Neuronal stem cell (in vitro differentiated cells): ENCODE measurements at regions not wholly inside any gene's neighbourhood (a gene's known extent, or its start where the extent isn't known, plus 50 kb on each side); places are given as distances from the start of the nearest gene placed in this dataset.

Experiments
- DNase-seq: peaks from one replicate; pipeline ENCODE4 v3.0.0-alpha.2; 2013; ENCODE audit warnings: low spot score
- H2AFZ ChIP-seq: one replicate; pipeline ENCODE4 v1.6.1; 2013; ENCODE audit warnings: mild to moderate bottlenecking, low read length, inconsistent platforms
- H2AK5ac ChIP-seq: 2 replicates; pipeline ENCODE4 v1.6.1; 2013; ENCODE audit warnings: low read depth, mild to moderate bottlenecking, inconsistent platforms, low read length, moderate library complexity, mixed read lengths
- H2BK120ac ChIP-seq: 2 replicates; pipeline ENCODE4 v1.6.1; 2013; ENCODE audit warnings: low read depth, mild to moderate bottlenecking, inconsistent platforms, low read length, moderate library complexity, mixed read lengths
- H2BK12ac ChIP-seq: one replicate; pipeline ENCODE4 v1.6.1; 2013; ENCODE audit warnings: low read length, inconsistent platforms
- H2BK15ac ChIP-seq: 2 replicates; pipeline ENCODE4 v1.6.1; 2013; ENCODE audit warnings: mild to moderate bottlenecking, low read length, inconsistent platforms, mixed read lengths
- H2BK5ac ChIP-seq: one replicate; pipeline ENCODE4 v1.6.1; 2013; ENCODE audit warnings: inconsistent platforms, mild to moderate bottlenecking, low read length, moderate library complexity
- H3K14ac ChIP-seq: one replicate; pipeline ENCODE4 v1.6.1; 2013; ENCODE audit warnings: low read length, inconsistent platforms
- H3K18ac ChIP-seq: 2 replicates; pipeline ENCODE4 v1.6.1; 2013; ENCODE audit warnings: low read length, inconsistent platforms
- H3K23ac ChIP-seq: 2 replicates; pipeline ENCODE4 v1.6.1; 2013; ENCODE audit warnings: low read depth, mild to moderate bottlenecking, mixed read lengths, low read length, inconsistent platforms; ENCODE audit not compliant: poor library complexity
- H3K27ac ChIP-seq: replicated peaks from 3 replicates; pipeline ENCODE4 v1.5.1; 2013; ENCODE audit warnings: low read length, inconsistent platforms
- H3K27me3 ChIP-seq, 3 experiments: 2 replicates each; pipeline ENCODE4 v1.6.1; 2013; ENCODE audit warnings: low read length in 3 of 3, mild to moderate bottlenecking in 2 of 3, inconsistent platforms in 1 of 3, low read depth in 1 of 3, mixed read lengths in 1 of 3, moderate library complexity in 1 of 3; ENCODE audit not compliant: control insufficient read depth in 3 of 3, insufficient read depth in 3 of 3
- H3K36me3 ChIP-seq, 2 donors: replicated peaks in 1 of 2; 2 replicates each; pipeline ENCODE4 v1.6.1; 2013; ENCODE audit warnings: low read length in 2 of 2; ENCODE audit not compliant: control insufficient read depth in 2 of 2, insufficient read depth in 2 of 2
- H3K4ac ChIP-seq: 2 replicates; pipeline ENCODE4 v1.6.1; 2013; ENCODE audit warnings: inconsistent platforms, mild to moderate bottlenecking, low read length, moderate library complexity
- H3K4me1 ChIP-seq, 2 donors: 1 replicate in 1 of 2; 2 replicates in 1 of 2; pipeline ENCODE4 v1.6.1; 2013; ENCODE audit warnings: low read length in 2 of 2, low read depth in 1 of 2; ENCODE audit not compliant: control insufficient read depth in 2 of 2, insufficient read depth in 1 of 2
- H3K4me2 ChIP-seq: one replicate; pipeline ENCODE4 v1.6.1; 2013; ENCODE audit warnings: mild to moderate bottlenecking, low read length, inconsistent platforms; ENCODE audit not compliant: insufficient read depth, poor library complexity, severe bottlenecking
- H3K4me3 ChIP-seq, 2 donors: 2 replicates each; pipeline ENCODE4 v1.5.1; 2013; ENCODE audit warnings: low read length in 2 of 2, mild to moderate bottlenecking in 2 of 2, inconsistent platforms in 1 of 2, moderate library complexity in 1 of 2
- H3K79me1 ChIP-seq: one replicate; pipeline ENCODE4 v1.6.1; 2013; ENCODE audit warnings: low read depth, mild to moderate bottlenecking, inconsistent platforms, low read length, moderate library complexity
- H3K9ac ChIP-seq: one replicate; pipeline ENCODE4 v1.6.1; 2013; ENCODE audit warnings: mild to moderate bottlenecking, low read depth, low read length, inconsistent platforms; ENCODE audit not compliant: poor library complexity
- H3K9me3 ChIP-seq, 2 donors: replicated peaks in 1 of 2; 2 replicates each; pipeline versions ENCODE3 to v1.6.1; 2013; ENCODE audit warnings: low read length in 2 of 2, mild to moderate bottlenecking in 2 of 2, inconsistent platforms in 1 of 2, low read depth in 1 of 2, mixed read lengths in 1 of 2, moderate library complexity in 1 of 2; ENCODE audit not compliant: control insufficient read depth in 2 of 2, insufficient read depth in 1 of 2
- H4K8ac ChIP-seq: one replicate; pipeline ENCODE4 v1.6.1; 2013; ENCODE audit warnings: low read depth, mild to moderate bottlenecking, inconsistent platforms, low read length, moderate library complexity
- H4K91ac ChIP-seq: one replicate; pipeline ENCODE4 v1.6.1; 2013; ENCODE audit warnings: low read length, low read depth, mild to moderate bottlenecking, inconsistent platforms; ENCODE audit not compliant: poor library complexity
- WGBS, 2 donors: extraction: QIAGEN DNeasy Blood & Tissue Kit; methylation state at CpG; one replicate each; pipeline ENCODE4 v1.1.7; 2013; ENCODE audit warnings: missing lambda C conversion rate in 2 of 2, mixed read lengths in 1 of 2; ENCODE audit not compliant: insufficient read length in 2 of 2, insufficient replicate concordance in 1 of 2; ENCODE audit errors: extremely low coverage in 2 of 2; 5-methylcytosine and 5-hydroxymethylcytosine counted together

DNA sequence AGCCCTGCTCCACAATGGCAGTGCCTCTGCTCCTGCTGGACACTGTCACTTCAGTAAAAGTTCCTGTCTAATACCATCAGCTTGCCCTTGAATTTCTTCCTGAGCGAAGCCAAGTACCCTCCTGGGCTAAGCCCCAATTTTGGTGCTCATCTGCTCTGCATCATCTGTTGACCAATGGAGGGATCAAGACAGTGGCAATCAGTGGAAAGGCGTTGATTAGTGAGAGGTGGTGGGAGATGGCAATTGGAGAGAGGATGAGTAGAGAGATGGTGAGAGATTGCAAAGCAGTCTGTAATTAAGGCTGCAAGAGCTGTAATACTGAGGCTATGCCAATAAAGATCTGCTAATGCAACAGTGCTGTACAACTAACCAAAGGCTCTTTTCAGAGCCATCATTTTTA, 299.4 kb upstream of the CDH2 start:
- no peak overlapping the region for H3K4me3 ChIP-seq
- peaks cover 11% of the 10 kb centered on the region in 2 donors for H3K9me3 ChIP-seq
- no peak overlapping the region for H3K9ac ChIP-seq
- no peak overlapping the region for H3K4ac ChIP-seq
- no peak overlapping the region for H3K4me2 ChIP-seq
- H4K91ac ChIP-seq, result no peak overlapping the region
- H3K79me1 ChIP-seq, result no peaks in the 10 kb centered on the region
- H3K14ac ChIP-seq, result no peak overlapping the region
- no peak for DNase-seq
- H3K4me1 ChIP-seq, result peaks cover 0 to 1% of the 10 kb centered on the region in 2 donors
- no peak overlapping the region for H2BK12ac ChIP-seq
- no peak overlapping the region for H2AFZ ChIP-seq
- no peak overlapping the region for H3K23ac ChIP-seq
- H2AK5ac ChIP-seq, result no peak overlapping the region
- H3K27me3 ChIP-seq, result no peaks in the 10 kb centered on the region
- WGBS, 2 donors, result no CpG with 5 or more reads among the region's 2 CpGs
- no peak overlapping the region for H3K18ac ChIP-seq
- no peak overlapping the region for H2BK120ac ChIP-seq
- H3K36me3 ChIP-seq, result no peaks in the 10 kb centered on the region
- no peak overlapping the region for H3K27ac ChIP-seq
- no peak overlapping the region for H2BK5ac ChIP-seq
- no peak overlapping the region for H2BK15ac ChIP-seq
- H4K8ac ChIP-seq, result no peak overlapping the region

DNA sequence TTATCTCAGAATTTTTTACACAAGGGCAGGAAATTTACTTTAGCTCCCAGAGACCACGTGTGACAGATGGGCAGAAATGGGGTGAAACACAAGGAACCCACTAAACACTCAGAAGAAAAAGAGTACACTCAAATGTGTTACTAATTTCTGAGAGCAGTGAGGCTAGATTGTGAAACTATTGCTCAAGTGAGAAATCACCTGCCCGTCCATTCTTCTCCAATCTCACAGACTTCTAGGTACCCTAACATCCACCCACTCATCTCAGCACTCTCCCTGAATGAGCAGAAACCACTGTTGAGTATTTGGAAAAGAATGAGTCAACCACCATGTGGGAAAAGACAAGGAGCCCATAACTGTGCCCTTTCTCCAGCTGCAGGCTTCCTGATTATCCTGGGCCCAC, 293.0 kb upstream of the CDH2 start:
- no peaks in the 10 kb centered on the region for H3K27me3 ChIP-seq
- no peak overlapping the region for H2BK120ac ChIP-seq
- no peak overlapping the region for H3K23ac ChIP-seq
- H3K4ac ChIP-seq, result no peak overlapping the region
- DNase-seq, result no peak
- H2AFZ ChIP-seq, result no peak overlapping the region
- no peak overlapping the region for H2BK5ac ChIP-seq
- no peak overlapping the region for H3K18ac ChIP-seq
- H3K4me3 ChIP-seq, result no peak overlapping the region
- H3K9me3 ChIP-seq, result no peaks in the 10 kb centered on the region
- no peak overlapping the region for H2BK12ac ChIP-seq
- H3K27ac ChIP-seq, result no peak overlapping the region
- no peak overlapping the region for H4K8ac ChIP-seq
- no peak overlapping the region for H4K91ac ChIP-seq
- no peak overlapping the region for H3K14ac ChIP-seq
- H3K9ac ChIP-seq, result no peak overlapping the region
- H3K79me1 ChIP-seq, result no peaks in the 10 kb centered on the region
- WGBS, 2 donors, result no CpG with 5 or more reads among the region's 2 CpGs
- H3K36me3 ChIP-seq, result no peaks in the 10 kb centered on the region
- no peaks in the 10 kb centered on the region for H3K4me1 ChIP-seq
- H2BK15ac ChIP-seq, result no peak overlapping the region
- H3K4me2 ChIP-seq, result no peak overlapping the region
- H2AK5ac ChIP-seq, result no peak overlapping the region

DNA sequence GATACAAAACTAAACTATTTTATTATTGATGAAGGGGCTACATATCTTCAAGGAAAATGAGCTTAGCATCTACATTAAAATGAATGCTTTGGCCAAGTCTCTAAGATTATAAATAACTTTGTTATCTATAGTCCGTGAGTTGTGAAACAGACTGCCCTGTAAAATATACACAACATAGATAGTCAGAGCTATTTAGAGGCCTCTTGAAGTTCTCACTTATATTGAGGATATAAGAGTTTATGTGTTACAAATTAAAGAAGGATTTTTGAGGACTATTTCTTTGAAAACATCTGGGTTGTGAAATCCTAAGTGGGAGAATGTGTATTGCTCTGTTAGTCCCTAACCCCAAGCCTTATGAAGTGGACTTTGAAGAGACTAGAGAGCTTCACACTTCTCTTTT, 292.0 kb upstream of the CDH2 start:
- Histone ChIP-seq H2BK5ac (no peak overlapping the region), H4K91ac (no peak overlapping the region), H3K23ac (no peak overlapping the region), H3K27me3 (no peaks in the 10 kb centered on the region), H3K4ac (no peak overlapping the region), H2BK120ac (no peak overlapping the region), H3K4me2 (no peak overlapping the region), H2BK12ac (no peak overlapping the region), H4K8ac (no peak overlapping the region), H3K79me1 (no peaks in the 10 kb centered on the region), H3K9ac (no peak overlapping the region), H2AK5ac (no peak overlapping the region), H3K36me3 (no peaks in the 10 kb centered on the region), H2BK15ac (no peak overlapping the region), H3K14ac (no peak overlapping the region), H2AFZ (no peak overlapping the region), H3K27ac (no peak overlapping the region), H3K4me1 (no peaks in the 10 kb centered on the region), H3K18ac (no peak overlapping the region), H3K9me3 (no peaks in the 10 kb centered on the region), H3K4me3 (no peak overlapping the region)
- WGBS, 2 donors, result no CpG with 5 or more reads among the region's 1 CpG
- no peak for DNase-seq

DNA sequence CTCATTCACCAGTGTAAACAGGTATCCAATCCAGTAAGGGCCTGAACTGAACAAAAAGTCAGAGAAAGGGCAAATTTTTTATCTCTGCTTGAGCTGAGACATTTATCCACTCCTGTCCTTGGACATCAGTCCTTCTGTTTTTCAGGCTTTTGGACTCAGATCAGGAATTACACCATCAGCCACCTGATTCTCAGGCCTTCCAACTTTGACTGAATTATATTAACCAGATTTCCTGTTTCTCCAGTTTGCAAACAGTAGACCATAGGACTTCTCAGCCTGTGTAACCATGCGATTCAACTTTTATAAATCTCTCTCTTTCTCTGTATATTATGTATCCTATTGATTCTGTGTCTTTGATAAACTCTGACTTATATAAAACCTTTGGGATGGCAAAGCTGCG, 289.3 kb upstream of the CDH2 start:
- Histone ChIP-seq H3K36me3 (no peaks in the 10 kb centered on the region), H3K4me3 (no peak overlapping the region), H2BK120ac (no peak overlapping the region), H3K4ac (no peak overlapping the region), H2AK5ac (no peak overlapping the region), H2BK12ac (no peak overlapping the region), H3K23ac (no peak overlapping the region), H2AFZ (no peak overlapping the region), H3K14ac (no peak overlapping the region), H3K27ac (no peak overlapping the region), H3K27me3 (no peaks in the 10 kb centered on the region), H3K4me1 (no peaks in the 10 kb centered on the region), H3K9ac (no peak overlapping the region), H3K4me2 (no peak overlapping the region), H3K79me1 (no peaks in the 10 kb centered on the region), H3K9me3 (no peaks in the 10 kb centered on the region), H4K91ac (no peak overlapping the region), H3K18ac (no peak overlapping the region), H2BK15ac (no peak overlapping the region), H2BK5ac (no peak overlapping the region), H4K8ac (no peak overlapping the region)
- no peak for DNase-seq
- WGBS, 2 donors, result no CpG with 5 or more reads among the region's 2 CpGs
